SW 1271 (cell line): ENCODE measurements at regions not wholly inside any gene's neighbourhood (a gene's known extent, or its start where the extent isn't known, plus 50 kb on each side); places are given as distances from the start of the nearest gene placed in this dataset.

ENCODE experiments used
- DNase-seq, 2 experiments: peaks; one replicate each; lab custom pipeline; 2025; lab: John Stamatoyannopoulos, UW

GRCh38 chr6:138550346-138550767 lies 51.1 kb upstream of the NHSL1 start:
- DNase-seq, result no peak

DNA sequence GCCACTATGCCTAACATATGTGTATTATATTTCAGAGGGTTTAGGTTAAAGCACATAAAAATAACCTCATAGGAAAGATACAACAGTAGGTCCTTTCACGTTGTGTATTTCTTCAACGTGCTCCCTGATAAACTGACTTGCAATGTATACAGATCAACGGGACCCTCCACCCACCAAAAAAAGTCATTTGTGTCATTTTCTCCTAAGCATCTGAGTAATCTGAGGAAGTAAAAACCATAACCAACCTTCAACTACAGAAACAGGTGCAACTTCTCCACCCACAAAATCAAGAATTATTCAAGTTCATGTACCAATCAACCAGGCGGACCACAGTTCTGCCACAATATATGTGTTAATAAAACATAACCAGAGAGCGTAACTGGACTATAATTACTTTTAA lies 54.9 kb upstream of the NHSL1 start:
- DNase-seq, result no peak

DNA sequence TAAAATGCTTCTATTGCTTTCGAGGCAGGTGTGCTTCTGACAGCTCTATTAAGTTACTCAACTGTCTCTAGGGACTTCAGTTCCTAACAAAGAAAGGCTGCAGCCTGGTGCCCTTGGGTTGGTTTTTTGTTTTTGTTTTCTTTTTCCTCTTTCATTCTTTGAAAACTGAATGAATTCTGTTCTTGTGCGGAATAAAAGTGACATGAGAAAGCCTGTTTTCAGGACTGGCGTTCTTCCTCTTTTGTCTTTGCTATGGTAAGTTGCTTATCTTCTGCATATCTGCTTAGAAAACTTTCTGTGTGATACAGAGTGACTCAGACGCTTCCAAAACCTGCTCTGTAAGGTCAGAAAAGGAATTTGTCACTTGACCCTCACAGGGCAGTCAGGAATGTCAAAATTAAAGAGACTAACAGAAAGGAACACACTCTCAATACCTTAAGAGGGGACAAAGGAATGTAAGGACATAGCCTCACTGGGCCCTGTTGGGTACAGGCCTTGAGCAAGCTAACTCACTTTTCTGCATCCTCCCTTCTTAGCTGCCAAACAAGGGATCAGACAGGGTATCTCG lies 56.2 kb upstream of the NHSL1 start:
- DNase-seq, result peak in 1 of 2 experiments; percentile 23

DNA sequence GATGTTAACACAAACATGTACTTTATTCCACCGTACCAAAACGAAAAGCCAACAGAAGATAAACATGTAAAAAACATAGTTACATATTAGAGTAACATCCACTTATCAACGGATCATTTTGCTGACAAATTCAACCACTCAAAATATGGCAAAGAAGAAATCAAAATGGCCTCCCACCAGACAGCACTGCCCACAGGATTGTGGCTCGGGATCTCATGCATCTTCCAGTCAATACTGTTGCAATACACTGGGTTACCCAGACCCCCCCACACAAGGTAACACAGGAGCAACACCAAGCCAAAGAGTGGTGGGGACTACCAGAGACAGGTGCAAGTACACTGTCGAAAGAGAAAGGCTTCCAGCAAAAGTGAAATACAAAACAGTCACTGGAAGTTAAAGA lies 57.9 kb upstream of the NHSL1 start:
- DNase-seq, result no peak

DNA sequence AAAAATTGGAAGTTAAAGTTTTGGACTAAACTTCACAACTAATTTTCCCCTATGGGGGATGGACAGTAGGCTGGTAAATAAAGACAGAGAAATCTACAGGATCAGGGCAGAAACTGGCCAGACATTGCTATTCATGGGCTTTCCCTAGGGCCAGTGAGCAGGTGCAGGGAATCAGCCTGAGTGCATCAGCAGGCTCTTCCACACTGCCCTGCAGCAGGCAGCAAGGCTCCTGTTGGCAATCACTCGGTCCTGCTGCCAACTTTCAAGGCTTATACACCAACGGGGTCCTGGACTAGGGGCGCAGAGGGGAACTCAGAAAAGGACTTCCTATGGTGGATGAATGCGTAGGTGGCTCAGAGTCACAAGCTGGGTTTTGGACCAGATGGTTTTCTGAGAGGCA lies 59.8 kb upstream of the NHSL1 start:
- no peak for DNase-seq

DNA sequence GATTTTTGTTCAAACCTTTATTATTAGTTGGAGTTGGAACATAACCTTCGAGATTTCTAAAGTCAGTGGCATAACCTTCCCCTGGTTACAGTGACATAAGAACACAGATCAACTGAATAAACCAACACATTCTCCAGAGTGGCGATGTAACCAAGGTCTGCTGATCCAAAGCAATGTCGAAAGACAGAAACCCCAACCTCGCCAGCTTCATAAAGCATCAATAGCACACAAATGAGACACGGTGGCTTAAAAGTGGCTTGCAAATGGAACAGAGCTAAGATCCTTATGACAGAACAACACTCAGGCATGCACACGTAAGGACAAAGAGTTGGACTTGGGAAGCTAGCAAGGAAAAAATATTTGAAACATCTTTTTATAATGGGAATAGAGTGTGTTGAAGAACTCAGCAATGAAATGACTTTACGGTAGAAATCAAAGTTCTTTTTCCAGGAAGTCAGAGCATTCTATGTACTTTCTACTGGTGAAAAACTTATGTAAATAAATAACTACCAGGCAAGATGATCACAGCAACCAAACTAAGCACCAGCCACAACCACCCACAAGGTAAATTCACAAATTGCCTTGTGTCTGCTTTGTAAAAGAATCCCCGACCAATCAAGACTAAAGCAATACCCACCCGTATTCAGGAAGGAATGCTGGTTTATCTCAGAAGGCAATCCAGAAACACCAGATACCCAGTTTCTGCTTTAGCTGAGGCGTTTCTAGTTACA lies 61.0 kb upstream of the NHSL1 start:
- DNase-seq, result no peak

- DNase-seq, result no peak
Observed at GRCh38 chr6:138562691-138563090, 63.4 kb upstream of the NHSL1 start.

DNA sequence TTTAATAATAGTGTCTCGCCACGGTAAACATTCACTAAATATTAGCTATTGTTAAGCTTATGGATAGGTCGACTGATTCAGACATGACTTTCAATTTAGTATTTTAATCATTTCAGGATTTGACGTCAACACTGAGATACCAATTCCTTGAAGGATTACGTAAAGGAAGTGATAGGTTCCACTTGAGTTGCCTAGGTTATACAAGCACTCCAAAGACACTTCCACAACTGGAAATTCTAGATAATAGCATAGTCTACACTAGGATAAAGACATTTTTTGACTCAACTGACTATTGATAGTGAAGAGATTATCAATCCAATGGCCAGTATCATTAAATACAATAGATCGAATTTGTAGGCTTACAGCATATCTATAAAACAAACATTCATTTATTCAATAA lies 63.9 kb upstream of the NHSL1 start:
- no peak for DNase-seq

DNA sequence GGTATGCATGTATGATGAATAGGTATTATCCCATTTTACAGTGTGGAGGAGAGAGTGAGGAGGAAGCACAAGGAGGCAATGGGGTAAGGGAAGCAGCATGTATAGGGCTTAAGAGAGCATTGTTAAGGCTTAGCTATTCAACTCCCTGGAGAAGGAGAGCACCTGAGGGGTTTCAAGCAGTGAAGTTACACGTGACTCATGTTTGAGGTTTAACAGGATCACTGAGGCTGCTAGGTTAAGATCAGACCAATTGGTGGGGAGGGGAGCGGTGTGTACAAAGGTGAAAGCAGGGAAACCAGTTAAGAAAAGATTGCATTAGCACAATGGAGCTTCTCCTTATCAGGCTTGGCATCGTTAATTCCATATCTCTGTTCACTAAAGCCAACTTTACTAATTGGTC lies 64.4 kb upstream of the NHSL1 start:
- DNase-seq, result no peak

GRCh38 chr6:138564170-138564721 lies 65.0 kb upstream of the NHSL1 start:
- no peak for DNase-seq

GRCh38 chr6:138567052-138567451 lies 67.8 kb upstream of the NHSL1 start:
- no peak for DNase-seq

- DNase-seq, result no peak
Observed at GRCh38 chr6:138568997-138569396, 69.7 kb upstream of the NHSL1 start.

- no peak for DNase-seq
Observed at GRCh38 chr6:138569554-138569953, 70.3 kb upstream of the NHSL1 start.

DNA sequence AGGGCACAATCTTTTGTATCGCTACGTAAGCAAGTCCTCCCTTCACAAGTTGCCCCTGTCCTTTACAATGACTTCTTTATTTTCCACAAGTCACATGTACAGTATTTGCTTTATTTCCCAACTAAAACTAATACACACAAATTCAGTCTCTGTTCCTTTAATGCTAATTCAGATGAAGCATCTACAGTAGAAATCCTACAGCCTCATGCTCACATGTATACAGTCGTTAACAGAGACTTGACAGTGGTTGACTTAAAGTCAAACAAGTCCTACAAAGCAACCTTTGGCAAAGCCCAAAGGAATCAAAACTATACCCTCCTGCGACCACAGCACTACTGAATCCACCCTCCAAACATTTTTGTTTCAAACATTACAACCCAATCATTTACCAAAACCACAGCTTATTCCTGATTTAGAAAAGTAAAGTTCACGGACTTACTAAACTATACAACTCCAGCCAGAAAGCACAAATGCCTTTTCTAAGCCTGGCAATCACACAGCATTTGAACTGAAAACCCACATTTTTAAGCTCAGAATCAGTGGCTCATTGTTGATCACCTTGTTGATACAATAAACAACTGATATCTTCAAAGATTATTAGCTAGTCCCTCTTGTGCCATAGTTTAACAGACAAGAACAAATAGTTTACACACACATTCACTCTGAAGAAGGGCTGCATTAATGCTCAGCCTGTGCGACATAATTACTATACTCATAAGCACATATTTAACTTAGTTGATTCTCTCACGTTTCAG lies 70.9 kb upstream of the NHSL1 start:
- DNase-seq, result no peak

GRCh38 chr6:138570725-138571029 lies 71.4 kb upstream of the NHSL1 start:
- DNase-seq, result no peak

DNA sequence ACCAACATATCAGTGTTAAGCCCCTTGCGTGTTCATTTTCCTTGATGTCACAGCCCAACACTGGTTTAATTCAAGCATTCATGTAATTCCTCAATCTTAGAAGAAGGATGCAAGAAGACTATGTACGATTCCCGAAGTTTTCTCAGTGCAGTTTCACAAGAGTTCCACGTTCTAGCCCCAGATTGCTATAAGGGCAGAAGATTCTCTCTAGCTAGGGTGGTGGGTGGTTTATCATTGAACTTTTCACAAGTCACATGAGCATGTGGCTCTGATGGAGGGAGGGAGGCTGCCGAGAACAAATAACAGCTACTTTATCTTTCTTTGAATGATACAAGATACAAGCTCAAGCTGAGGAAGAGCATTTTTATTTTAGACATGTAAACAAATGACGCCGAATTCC lies 71.9 kb upstream of the NHSL1 start:
- no peak for DNase-seq

DNA sequence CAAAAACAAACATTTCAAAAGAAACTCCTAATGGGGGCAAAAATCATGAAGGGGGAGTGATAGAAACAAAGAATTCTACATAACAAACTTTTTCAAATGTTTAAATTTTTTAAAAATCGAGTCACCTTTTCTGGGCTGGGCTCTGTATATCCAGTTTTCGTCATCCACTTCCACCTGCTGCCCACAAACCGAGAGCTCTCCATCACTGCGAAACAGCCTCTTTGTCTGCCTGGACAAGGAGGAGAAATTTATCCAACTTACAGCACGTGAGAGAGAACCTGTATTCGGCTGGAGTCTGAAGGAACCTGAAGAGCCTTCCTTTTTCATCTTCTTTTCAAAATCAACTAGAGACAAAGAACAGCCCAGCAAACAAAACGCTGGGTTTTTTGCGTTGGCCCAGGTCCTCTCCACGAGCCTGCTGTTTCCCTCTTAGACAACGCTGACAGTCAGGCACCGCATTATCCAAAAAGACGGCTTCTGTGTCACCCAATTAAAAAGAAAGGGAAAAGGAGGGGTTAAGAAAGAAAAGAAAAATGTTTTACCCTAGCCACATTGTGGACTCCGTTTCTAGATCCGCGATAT lies 72.4 kb upstream of the NHSL1 start:
- DNase-seq, result no peak

DNA sequence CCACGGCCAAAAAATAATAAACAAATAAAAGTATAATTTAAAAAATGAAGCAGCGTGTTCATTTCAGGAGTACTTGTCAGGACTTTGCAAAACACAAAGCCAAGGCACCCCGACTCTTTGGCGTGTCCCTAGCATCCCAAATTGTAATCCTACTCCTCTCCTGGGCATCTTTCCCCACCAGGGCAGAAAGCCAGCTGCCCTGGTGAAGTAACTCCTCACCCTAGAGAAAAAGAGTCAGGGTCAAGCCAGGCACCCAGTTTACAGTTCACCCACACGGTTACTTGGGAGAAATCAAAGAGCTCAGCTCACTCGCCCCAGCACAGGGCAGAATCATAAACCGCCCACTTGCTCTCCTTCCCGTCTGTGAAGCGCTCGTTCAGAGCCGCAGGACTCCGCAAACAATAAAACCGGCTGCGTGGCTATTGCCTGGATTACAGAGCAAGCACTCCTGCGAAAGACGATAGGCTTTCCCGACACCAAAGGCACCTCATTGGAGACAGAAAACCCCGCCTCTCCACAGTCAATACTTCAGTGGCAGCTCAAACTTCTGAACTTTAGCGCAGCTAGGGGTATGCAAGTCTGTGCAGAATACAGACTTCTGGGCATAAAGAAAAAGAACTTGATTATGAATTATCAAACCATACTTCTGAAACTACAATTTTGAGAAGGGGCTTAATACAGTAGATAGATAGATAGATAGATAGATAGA lies 73.0 kb upstream of the NHSL1 start:
- no peak for DNase-seq

GRCh38 chr6:138572885-138573284 lies 73.6 kb upstream of the NHSL1 start:
- no peak for DNase-seq

- no peak for DNase-seq
Observed at GRCh38 chr6:138575257-138575656, 76.0 kb upstream of the NHSL1 start.

- no peak for DNase-seq
Observed at GRCh38 chr6:138576313-138576712, 77.0 kb upstream of the NHSL1 start.
